ENCODE measurements at regions not wholly inside any gene's neighbourhood (a gene's known extent, or its start where the extent isn't known, plus 50 kb on each side); places are given as distances from the start of the nearest gene placed in this dataset.

- no peak for DNase-seq
Observed at GRCh38 chr5:87069311-87069710, 198.4 kb upstream of the RASA1 start.

- no peak for DNase-seq
Observed at GRCh38 chr5:87069974-87070608, 197.6 kb upstream of the RASA1 start.

- DNase-seq = no peak
Observed at GRCh38 chr5:87074072-87074471, 193.6 kb upstream of the RASA1 start.

GRCh38 chr5:87074934-87075541 is 192.6 kb upstream of the RASA1 start:
- DNase-seq = no peak

GRCh38 chr5:87076411-87076810 is 191.3 kb upstream of the RASA1 start:
- DNase-seq = no peak

- DNase-seq = no peak
Observed at GRCh38 chr5:87076931-87077330, 190.8 kb upstream of the RASA1 start.

- no peak for DNase-seq
Observed at GRCh38 chr5:87079219-87079618, 188.5 kb upstream of the RASA1 start.

- no peak for DNase-seq
Observed at GRCh38 chr5:87081016-87081415, 186.7 kb upstream of the RASA1 start.

GRCh38 chr5:87081511-87082372 is 185.9 kb upstream of the RASA1 start:
- DNase-seq = no peak

GRCh38 chr5:87094347-87094746 is 173.3 kb upstream of the RASA1 start:
- no peak for DNase-seq

GRCh38 chr5:87094833-87095232 is 172.8 kb upstream of the RASA1 start:
- no peak for DNase-seq

GRCh38 chr5:87095787-87096186 is 171.9 kb upstream of the RASA1 start:
- no peak for DNase-seq

- no peak for DNase-seq
Observed at GRCh38 chr5:87097664-87098063, 170.0 kb upstream of the RASA1 start.

GRCh38 chr5:87099291-87099839 is 168.3 kb upstream of the RASA1 start:
- DNase-seq = no peak

- no peak for DNase-seq
Observed at GRCh38 chr5:87099968-87100367, 167.7 kb upstream of the RASA1 start.

- DNase-seq = no peak
Observed at GRCh38 chr5:87101321-87101720, 166.4 kb upstream of the RASA1 start.

- no peak for DNase-seq
Observed at GRCh38 chr5:87102841-87103240, 164.8 kb upstream of the RASA1 start.

GRCh38 chr5:87103616-87104287 is 163.9 kb upstream of the RASA1 start:
- DNase-seq = no peak

- DNase-seq = no peak
Observed at GRCh38 chr5:87105577-87105976, 162.1 kb upstream of the RASA1 start.

- no peak for DNase-seq
Observed at GRCh38 chr5:87109746-87110145, 157.9 kb upstream of the RASA1 start.

- no peak for DNase-seq
Observed at GRCh38 chr5:87110721-87111120, 157.0 kb upstream of the RASA1 start.

GRCh38 chr5:87113861-87114260 is 153.8 kb upstream of the RASA1 start:
- no peak for DNase-seq

GRCh38 chr5:87114631-87115030 is 153.1 kb upstream of the RASA1 start:
- DNase-seq = no peak
